ENCODE measurements at regions not wholly inside any gene's neighbourhood (a gene's known extent, or its start where the extent isn't known, plus 50 kb on each side); places are given as distances from the start of the nearest gene placed in this dataset.

DNA sequence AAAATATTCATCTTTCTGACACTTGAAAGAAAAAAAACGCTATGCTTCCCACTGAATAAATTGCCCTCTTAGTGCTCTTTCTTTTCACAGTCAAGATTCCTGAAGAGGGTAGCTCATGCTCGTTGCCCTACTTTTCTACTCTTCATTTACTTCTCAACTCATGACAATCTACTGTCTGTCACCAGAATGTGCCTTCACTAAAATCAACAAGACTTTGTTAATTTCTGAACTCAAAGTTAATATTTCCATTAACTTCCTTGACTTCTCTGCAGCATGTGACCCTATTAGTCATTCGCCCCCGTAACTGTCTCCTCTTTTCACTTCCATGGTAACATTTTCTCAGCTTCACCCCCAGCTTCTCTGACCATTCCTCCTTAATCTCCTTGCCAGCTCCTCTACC, 98.9 kb upstream of the MAPRE2 start:
- ATAC-seq (ENCODE audit: insufficient read depth, low read depth) (no peak), DNase-seq (no peak)
- no peak overlapping the region for H3K9ac ChIP-seq (ENCODE audit: low read depth, low read length)
- no peaks in the 10 kb centered on the region for H3K9me3 ChIP-seq (ENCODE audit: insufficient read depth, low read length, severe bottlenecking)
- peaks cover 22% of the 10 kb centered on the region for H3K27me3 ChIP-seq (ENCODE audit: insufficient read depth, low read length, poor library complexity)
- H3K36me3 ChIP-seq (ENCODE audit: insufficient read depth, low read length) = no peaks in the 10 kb centered on the region
- H3K27ac ChIP-seq (ENCODE audit: low read length) = no peak overlapping the region
- no peak overlapping the region for H3K4me3 ChIP-seq (ENCODE audit: low read depth in 1 of 2, low read length in 2 of 2)
- no peak overlapping the region for H3K4me2 ChIP-seq (ENCODE audit: insufficient read depth, low read length)
- H3K4me1 ChIP-seq (ENCODE audit: insufficient read depth, low read length) = no peaks in the 10 kb centered on the region
- TF ChIP-seq EZH2 (IDR thresholded peaks at IDR 0.05; ENCODE audit: borderline replicate concordance, low read depth, low read length, severe bottlenecking) = no peak
- H4K20me1 ChIP-seq (ENCODE audit: insufficient read depth, low read length) = no peaks in the 10 kb centered on the region
- H2AFZ ChIP-seq (ENCODE audit: low read depth, low read length) = no peak overlapping the region
- no peaks in the 10 kb centered on the region for H3K79me2 ChIP-seq (ENCODE audit: insufficient read depth, low read length)

DNA sequence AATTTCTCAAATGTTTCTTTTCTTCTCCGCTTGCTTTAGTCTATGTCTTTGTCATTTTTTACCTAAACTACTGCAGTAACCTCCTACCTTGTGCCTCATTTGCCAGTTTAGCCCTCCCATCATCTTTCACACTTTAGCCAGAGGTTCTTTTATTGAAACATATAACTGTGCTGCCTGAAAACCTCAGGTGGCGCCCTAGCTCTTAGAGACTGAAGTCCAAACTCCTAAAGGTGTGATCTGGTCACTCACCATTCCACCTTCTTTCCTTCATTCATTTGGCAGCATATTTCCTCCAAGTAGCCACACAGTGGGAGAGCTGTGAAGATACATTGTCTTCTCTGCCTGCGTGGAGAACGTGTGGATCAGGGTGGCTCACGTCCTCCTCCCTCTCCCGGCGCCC, 98.2 kb upstream of the MAPRE2 start:
- Histone ChIP-seq H4K20me1 (ENCODE audit: insufficient read depth, low read length) (no peaks in the 10 kb centered on the region), H3K27me3 (ENCODE audit: insufficient read depth, low read length, poor library complexity) (peaks cover 17% of the 10 kb centered on the region), H3K36me3 (ENCODE audit: insufficient read depth, low read length) (no peaks in the 10 kb centered on the region), H3K27ac (ENCODE audit: low read length) (no peak overlapping the region), H3K4me2 (ENCODE audit: insufficient read depth, low read length) (no peak overlapping the region), H3K4me1 (ENCODE audit: insufficient read depth, low read length) (no peaks in the 10 kb centered on the region), H3K9me3 (ENCODE audit: insufficient read depth, low read length, severe bottlenecking) (no peaks in the 10 kb centered on the region), H3K4me3 (ENCODE audit: low read depth in 1 of 2, low read length in 2 of 2) (no peak overlapping the region), H3K79me2 (ENCODE audit: insufficient read depth, low read length) (no peaks in the 10 kb centered on the region), H3K9ac (ENCODE audit: low read depth, low read length) (no peak overlapping the region), H2AFZ (ENCODE audit: low read depth, low read length) (no peak overlapping the region)
- DNase-seq (no peak), ATAC-seq (ENCODE audit: insufficient read depth, low read depth) (no peak)
- TF ChIP-seq EZH2 (IDR thresholded peaks at IDR 0.05; ENCODE audit: borderline replicate concordance, low read depth, low read length, severe bottlenecking) = no peak
- TF ChIP-seq, protein P1, sequence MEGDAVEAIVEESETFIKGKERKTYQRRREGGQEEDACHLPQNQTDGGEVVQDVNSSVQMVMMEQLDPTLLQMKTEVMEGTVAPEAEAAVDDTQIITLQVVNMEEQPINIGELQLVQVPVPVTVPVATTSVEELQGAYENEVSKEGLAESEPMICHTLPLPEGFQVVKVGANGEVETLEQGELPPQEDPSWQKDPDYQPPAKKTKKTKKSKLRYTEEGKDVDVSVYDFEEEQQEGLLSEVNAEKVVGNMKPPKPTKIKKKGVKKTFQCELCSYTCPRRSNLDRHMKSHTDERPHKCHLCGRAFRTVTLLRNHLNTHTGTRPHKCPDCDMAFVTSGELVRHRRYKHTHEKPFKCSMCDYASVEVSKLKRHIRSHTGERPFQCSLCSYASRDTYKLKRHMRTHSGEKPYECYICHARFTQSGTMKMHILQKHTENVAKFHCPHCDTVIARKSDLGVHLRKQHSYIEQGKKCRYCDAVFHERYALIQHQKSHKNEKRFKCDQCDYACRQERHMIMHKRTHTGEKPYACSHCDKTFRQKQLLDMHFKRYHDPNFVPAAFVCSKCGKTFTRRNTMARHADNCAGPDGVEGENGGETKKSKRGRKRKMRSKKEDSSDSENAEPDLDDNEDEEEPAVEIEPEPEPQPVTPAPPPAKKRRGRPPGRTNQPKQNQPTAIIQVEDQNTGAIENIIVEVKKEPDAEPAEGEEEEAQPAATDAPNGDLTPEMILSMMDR (IDR thresholded peaks at IDR 0.05; ENCODE audit: borderline replicate concordance, extremely low read depth, low read length, poor library complexity, severe bottlenecking) = no peak

DNA sequence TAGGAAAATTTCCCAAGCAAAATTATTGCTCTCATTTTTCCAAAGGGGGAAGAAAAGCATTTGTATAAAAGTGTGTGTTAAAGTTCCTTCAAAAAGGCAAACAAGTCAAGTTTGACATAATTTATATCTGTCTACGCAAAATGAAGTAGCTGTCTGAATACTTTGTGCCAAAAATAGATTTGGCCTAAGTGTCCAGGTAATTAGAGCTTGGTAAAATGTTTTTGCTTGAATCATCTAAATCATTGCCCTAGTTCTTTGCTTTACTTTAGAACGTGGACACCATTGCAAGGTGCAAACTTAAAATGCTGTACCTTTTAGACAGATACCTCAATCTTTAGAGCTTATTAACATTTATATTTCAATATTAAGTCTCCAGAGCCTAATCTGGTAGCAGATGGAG, 97.6 kb upstream of the MAPRE2 start:
- Histone ChIP-seq H3K9ac (ENCODE audit: low read depth, low read length) (no peak overlapping the region), H3K79me2 (ENCODE audit: insufficient read depth, low read length) (no peaks in the 10 kb centered on the region), H3K9me3 (ENCODE audit: insufficient read depth, low read length, severe bottlenecking) (no peaks in the 10 kb centered on the region), H3K4me3 (ENCODE audit: low read depth in 1 of 2, low read length in 2 of 2) (no peak overlapping the region), H3K27me3 (ENCODE audit: insufficient read depth, low read length, poor library complexity) (peaks cover 16% of the 10 kb centered on the region), H2AFZ (ENCODE audit: low read depth, low read length) (no peak overlapping the region), H3K36me3 (ENCODE audit: insufficient read depth, low read length) (no peaks in the 10 kb centered on the region), H3K4me1 (ENCODE audit: insufficient read depth, low read length) (no peaks in the 10 kb centered on the region), H3K27ac (ENCODE audit: low read length) (no peak overlapping the region), H3K4me2 (ENCODE audit: insufficient read depth, low read length) (no peak overlapping the region), H4K20me1 (ENCODE audit: insufficient read depth, low read length) (no peaks in the 10 kb centered on the region)
- ATAC-seq (ENCODE audit: insufficient read depth, low read depth) (no peak), DNase-seq (no peak)
- no peak for TF ChIP-seq EZH2 (IDR thresholded peaks at IDR 0.05; ENCODE audit: borderline replicate concordance, low read depth, low read length, severe bottlenecking)
- TF ChIP-seq, protein P1 (IDR thresholded peaks at IDR 0.05; ENCODE audit: borderline replicate concordance, extremely low read depth, low read length, poor library complexity, severe bottlenecking) = no peak

DNA sequence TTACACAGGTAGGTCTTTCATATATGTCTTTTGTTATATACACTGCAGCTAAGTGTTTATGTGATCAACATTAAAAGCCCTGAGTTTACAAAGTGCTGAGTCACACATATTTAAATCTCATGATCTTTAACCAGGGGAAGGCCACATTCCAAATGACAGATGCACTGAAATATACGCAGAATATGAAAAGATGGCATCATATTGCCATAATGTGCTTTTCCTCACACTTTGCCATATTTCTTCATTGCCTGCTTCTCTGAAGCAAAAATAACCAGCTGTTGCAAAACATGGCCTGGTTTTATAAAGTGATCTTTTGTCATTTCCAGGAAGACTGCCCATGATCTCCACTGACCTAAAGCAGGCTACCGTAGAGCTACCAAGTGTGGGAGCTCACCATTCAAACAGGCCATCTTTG, 93.5 kb upstream of the MAPRE2 start:
- H3K9ac ChIP-seq (ENCODE audit: low read depth, low read length) = no peak overlapping the region
- H2AFZ ChIP-seq (ENCODE audit: low read depth, low read length) = no peak overlapping the region
- H3K27ac ChIP-seq (ENCODE audit: low read length) = no peak overlapping the region
- H3K9me3 ChIP-seq (ENCODE audit: insufficient read depth, low read length, severe bottlenecking) = no peaks in the 10 kb centered on the region
- DNase-seq = no peak
- no peaks in the 10 kb centered on the region for H3K4me1 ChIP-seq (ENCODE audit: insufficient read depth, low read length)
- H3K27me3 ChIP-seq (ENCODE audit: insufficient read depth, low read length, poor library complexity) = peaks cover 10% of the 10 kb centered on the region
- H3K79me2 ChIP-seq (ENCODE audit: insufficient read depth, low read length) = no peaks in the 10 kb centered on the region
- TF ChIP-seq, protein P1 (IDR thresholded peaks at IDR 0.05; ENCODE audit: borderline replicate concordance, extremely low read depth, low read length, poor library complexity, severe bottlenecking) = no peak
- TF ChIP-seq EZH2 (IDR thresholded peaks at IDR 0.05; ENCODE audit: borderline replicate concordance, low read depth, low read length, severe bottlenecking) = no peak
- ATAC-seq (ENCODE audit: insufficient read depth, low read depth) = no peak
- H4K20me1 ChIP-seq (ENCODE audit: insufficient read depth, low read length) = no peaks in the 10 kb centered on the region
- H3K4me3 ChIP-seq (ENCODE audit: low read depth in 1 of 2, low read length in 2 of 2) = no peak overlapping the region
- H3K36me3 ChIP-seq (ENCODE audit: insufficient read depth, low read length) = no peaks in the 10 kb centered on the region
- no peak overlapping the region for H3K4me2 ChIP-seq (ENCODE audit: insufficient read depth, low read length)
